ENCODE measurements at regions not wholly inside any gene's neighbourhood (a gene's known extent, or its start where the extent isn't known, plus 50 kb on each side); places are given as distances from the start of the nearest gene placed in this dataset.
"Not testable (repeated sequence)": the region's sequence is repeated elsewhere in the genome, so short reads cannot be mapped to it uniquely, and the experiment has no call there.

DNA sequence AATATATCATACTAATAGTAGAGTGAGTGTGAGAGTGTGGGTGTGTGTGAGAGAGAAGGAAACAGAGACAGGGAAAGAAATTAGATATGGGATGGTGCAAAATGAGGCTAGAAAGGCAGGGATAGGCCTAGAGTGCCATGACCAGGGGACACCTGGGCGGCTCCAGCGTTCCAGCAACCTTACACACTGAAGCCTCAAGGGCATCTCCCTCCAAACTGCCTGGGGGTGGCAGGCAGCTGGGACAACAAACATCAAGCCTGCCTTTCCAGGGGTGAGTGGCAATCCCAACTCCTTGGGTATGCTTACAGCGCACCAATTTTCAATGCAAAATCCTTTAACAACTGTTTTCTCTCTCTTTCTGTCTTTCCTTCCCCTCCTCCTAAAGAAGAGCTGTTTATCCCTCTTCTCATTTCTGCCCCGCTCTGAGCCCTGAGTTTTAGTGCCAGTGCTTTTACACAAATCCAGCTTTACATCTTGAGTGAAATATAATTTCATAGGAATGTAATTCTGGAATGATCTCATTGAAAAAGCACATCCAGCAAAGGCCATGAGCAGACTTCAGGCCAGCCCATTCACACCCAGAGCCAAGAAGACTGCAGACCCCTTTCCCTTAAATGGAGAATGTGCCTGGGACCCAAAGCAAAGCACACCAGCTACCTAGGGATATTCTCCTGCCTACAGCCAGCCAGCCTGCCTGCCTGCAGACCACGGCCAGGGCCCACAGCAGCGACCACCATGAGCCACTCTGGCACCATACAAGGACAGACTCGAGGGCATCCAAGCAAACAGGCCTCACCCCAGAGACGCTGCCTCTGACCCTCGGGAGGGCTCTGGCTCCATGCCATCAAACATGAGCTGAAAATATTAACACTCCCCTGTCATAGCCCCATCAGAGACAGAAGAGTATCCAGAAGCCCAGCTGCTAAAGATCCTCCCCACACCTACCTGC, 90.3 kb downstream of the RPL27A start:
- DNase-seq, result no peak

DNA sequence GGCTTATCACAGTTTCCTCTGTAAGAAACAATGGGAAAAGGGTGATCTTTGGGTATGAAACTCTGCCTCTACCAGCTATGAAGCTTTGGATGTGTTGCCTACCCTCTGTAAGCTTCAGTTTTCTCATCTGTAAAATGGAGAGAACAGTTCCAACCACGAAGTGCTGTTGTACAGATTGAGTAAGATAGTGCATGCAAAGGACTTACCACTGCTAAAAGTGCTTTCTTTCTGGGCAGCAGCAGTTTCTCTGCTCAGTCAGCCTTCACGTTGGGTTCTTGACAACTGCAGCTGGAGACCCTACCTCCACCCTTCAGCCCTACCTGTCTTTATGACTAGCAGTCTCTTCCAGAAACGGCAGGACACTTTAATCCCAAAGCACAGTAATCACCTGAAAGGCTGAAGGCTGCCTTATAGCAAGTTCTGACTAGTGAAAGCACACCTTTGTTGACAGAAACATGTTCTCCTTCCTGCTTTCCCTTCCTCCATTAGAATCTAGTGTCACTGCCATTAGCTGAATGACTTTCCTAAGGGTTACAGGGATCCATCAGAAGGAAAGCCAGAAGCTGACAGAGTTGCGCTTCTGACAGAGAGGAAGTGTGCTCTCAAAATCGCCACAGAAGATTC, 91.4 kb downstream of the RPL27A start:
- no peak for DNase-seq

DNA sequence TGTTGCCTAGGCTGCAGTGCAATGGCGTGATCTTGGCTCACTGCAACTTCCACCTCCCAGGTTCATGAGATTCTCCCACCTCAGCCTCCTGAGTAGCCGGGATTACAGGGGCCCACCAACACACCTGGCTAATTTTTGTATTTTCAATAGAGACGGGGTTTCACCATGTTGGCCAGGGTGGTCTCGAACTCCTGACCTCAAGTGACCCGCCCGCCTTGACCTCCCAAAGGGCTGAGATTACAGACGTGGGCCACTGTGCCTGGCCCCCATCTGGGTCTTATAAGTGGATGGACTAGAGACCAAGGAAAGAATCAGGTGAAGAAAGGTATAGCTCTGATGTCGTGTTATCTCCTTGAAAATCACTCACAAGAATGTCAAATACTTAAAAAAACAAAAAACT, 92.3 kb downstream of the RPL27A start:
- DNase-seq, result not testable (repeated sequence)

DNA sequence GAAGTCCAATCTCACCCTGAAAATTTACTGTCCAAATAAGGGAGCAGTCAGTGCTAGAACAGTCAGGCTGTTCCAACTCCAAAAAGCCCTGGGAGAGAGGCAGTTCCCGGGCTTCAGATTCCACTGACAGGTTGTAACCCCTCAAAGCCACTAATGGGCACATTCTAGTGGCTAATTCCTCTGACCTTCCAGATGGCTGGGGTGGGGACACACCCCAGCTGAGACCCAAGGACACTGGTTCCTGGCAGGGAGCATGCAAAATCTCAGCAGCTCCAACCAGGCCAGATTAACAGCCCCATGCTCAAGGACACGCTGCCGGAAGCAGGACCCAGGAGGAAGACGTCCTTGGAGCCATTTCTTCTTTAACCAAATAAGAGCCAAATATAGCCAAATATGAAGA, 92.7 kb downstream of the RPL27A start:
- no peak for DNase-seq

DNA sequence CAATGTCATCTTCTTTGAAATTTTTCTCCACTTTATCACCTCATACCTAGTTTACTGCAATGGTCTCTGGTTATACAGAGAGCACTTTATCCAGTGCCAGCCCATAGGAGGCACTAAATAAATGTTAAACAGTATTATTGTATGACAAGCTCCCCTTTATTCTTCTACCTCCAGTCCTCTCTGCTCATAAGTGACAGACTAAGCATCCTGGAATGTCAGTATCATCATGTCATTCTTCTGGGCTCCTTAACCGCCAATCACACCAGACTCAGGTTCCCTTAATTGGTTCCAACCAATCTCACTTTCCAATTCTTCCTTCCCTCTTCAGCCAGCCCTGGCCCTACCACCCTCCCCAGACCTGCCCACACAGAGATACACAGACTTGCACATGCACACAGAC, 93.1 kb downstream of the RPL27A start:
- DNase-seq, result no peak

DNA sequence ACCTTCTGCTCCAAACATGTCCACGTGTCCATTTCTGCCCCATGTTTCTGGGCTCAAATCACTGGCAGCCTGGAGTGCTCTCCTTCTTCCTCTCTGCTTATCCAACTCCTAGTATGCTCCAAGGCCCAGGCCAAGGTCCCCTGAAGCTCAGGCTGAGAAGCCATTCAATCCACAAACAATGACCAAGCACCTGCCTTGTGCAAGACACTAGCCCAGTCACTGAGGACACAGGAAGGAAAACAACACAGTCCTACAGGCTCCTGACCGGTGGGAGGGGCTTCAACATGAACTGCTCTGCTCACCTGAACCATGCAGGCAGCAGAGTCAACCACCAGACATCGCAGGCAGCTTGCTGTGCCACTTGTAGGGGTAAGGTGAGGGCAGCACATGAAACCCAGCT, 93.6 kb downstream of the RPL27A start:
- DNase-seq, result no peak

DNA sequence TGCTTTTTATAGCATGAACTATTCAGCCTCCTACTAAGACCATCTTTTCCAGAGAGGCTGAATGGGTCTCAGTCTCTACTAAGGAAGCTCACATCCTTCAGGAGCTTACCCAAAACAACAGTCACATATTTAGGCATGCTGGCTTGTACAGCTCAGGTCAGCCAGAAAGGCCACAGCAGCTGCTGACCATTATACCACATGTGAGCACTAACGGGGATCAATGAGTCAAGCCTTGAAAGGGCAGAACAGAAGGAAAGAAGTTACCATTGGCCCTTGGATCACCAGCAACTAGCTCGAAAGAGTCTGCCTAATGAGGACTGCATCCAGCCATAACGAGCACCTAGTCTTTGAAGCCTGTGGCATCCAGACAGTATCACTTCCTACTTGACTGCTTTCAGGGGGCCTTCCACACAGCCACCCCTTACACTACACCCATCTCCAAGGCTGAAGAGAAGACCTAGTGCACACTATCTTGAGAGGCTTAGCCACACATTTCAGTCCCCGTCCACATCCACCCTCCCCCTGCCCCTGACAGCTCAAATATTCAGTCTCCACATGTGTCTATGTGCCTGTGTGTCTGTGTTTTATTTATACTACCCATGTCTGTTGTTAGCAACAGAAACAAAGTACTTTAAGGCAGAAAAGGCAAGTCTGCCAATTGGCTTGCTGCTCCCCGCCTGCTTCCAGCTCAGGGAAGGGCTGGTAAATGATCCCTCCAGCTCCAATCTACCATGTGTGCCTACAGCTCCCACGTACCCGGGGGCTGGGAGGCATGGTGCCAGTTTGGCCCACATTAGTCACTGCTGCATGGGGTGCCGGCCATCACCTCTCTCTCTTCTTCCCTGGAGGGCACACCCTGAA, 95.5 kb downstream of the RPL27A start:
- peak; percentile 90 for DNase-seq

DNA sequence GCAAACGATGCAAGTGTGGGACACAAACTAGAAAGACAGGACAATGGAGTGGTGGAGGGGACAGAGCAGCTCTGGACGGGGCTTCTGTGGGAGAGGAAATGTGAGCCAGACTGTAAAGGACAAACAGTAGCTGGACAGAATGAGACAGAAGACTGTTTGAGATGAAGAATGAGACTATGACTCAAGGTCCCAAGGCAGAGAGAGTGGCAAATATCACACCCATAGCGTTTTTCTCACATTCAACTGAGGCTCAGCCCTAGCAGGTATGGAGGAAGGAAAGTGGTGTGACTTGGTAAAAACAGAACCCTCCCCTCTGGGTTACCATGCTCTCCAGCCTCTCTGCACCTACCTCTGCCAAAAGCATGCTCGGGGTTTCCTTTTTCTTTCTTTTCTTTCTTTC, 96.5 kb downstream of the RPL27A start:
- no peak for DNase-seq

DNA sequence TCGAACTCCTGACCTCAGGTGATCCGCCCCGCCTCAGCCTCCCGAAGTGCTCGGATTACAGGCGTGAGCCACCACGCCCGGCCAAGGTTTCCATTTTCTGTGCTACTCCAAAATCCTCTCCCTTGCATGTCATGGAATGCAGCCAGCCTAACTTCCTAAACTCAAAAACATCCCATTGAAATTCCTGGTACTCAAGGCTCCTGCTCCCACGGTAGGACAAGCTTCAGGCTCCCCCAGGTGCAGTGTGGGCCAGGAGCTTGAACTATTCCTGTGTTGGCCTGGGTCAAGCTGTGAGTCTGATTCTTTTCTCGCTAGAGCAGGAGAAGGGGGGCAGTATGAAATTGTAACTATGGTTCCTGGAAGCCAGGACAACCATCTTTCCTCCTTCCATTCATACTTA, 97.1 kb downstream of the RPL27A start:
- no peak for DNase-seq

- DNase-seq, result no peak
These were observed 102.4 kb downstream of the RPL27A start for GRCh38 chr11:8784954-8785353.

DNA sequence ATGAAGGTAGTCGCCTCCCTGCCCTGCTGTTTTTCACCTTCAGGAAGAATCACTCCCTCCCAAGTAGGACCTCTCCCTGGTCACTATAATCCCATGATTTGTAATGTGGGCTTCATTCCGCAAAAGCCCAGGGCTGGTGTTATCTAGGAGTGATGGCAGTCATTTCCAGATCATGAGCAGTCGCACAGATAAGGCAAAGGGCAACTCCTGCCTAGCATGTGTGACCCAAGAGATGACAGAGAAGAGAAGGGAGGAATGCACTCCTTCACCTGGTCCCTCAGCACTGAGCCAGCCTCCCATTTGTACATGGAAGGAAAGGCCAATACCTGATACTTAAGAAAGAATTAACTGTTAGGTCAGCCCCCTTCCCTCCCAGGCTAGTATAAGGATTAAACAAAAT, 102.9 kb downstream of the RPL27A start:
- DNase-seq, result no peak

- no peak for DNase-seq
These were observed 103.4 kb downstream of the RPL27A start for GRCh38 chr11:8785998-8786397.

DNA sequence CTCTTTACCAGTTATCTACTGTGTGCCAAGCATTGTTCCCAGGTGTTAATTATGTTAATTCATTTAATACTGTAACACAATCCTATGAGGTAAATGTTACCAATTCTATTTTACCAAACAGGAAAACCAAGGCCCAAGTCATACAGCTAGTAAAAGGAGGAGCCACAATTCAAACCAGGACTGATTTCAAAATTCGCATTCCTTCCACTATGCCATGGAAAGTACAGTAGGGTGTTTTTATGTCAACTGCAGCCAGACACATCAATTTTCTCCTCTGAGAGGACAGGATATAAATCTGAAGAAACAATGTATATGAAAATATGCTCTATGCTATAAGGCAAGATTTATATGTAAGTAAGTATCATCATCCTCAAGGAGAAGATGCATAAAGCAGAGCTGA, 104.3 kb downstream of the RPL27A start:
- DNase-seq, result no peak

GRCh38 chr11:8787372-8787771, 104.8 kb downstream of the RPL27A start:
- no peak for DNase-seq

- DNase-seq, result no peak
These were observed 106.0 kb downstream of the RPL27A start for GRCh38 chr11:8788616-8789015.

GRCh38 chr11:8789864-8790263, 107.3 kb downstream of the RPL27A start:
- DNase-seq, result no peak

- DNase-seq, result no peak
These were observed 108.4 kb downstream of the RPL27A start for GRCh38 chr11:8790968-8791367.

DNA sequence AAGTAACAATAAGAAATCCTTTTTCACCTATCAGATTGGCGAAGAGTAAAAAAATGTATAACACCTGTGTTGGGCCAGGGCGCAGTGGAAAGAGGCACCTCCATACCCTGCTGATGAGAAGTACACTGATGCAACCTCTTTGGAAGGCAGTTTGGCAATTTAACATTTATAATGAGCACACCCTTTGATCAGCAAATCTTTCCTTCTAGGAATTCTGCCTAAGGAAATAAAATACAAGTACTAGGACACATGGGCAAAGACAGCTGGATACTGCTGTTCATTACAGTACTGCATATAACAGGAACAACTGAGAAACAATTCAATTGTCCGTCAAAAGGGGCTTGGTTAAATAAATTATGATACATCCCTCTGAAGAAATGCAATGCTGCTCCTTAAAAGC, 110.1 kb downstream of the RPL27A start:
- DNase-seq, result no peak

DNA sequence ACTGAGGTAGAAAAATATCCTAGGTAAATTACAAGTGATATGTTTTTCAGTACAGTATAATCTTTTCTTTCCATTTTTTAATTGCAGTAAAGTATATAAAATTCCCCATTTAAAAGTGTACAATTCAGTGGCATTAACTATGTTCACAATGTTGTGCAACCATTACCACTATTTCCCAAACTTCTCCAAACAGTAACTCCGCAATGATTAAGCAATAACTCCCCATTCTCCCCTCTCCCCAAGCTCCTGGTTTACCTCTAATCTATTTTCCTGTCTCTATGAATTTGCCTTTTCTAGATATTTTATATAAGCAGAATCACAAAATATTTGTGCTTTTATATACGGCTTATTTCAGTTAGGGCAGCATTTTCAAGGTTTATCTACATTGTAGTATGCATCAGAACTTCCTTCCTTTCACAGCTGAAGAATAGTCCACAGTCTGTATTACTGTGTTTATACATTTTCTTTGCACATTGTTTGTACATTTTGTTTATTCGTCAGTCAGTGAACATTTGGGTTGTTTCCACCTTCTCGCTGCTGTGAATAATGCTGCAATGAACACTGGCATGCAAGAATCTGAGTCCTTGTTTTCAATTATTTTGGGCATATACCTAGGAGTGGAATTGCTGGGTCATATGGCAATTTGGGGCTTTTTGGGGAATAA, 110.7 kb downstream of the RPL27A start:
- DNase-seq, result no peak

- no peak for DNase-seq
These were observed 111.5 kb downstream of the RPL27A start for GRCh38 chr11:8794126-8794525.

DNA sequence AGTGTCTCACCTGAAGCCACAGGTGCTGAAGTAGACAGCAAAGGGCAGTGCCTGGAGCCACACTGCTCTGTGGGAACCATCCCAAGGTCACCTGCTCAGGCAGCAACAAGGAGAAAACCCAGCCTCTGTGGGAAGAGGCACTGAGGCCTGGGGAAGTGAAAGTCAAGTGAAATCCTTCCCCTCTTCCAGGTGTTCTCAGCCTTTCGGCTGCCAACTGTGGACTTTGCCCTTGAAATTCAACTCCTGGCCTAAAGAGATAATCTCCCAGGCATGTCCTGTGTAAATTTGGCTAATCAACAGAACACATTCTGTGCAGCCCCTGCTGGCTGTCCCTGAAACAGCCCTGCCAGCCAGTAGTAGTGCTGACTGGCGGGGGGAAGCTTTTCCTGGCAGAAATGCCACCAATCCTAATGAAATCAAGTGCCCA, 112.1 kb downstream of the RPL27A start:
- DNase-seq, result no peak

DNA sequence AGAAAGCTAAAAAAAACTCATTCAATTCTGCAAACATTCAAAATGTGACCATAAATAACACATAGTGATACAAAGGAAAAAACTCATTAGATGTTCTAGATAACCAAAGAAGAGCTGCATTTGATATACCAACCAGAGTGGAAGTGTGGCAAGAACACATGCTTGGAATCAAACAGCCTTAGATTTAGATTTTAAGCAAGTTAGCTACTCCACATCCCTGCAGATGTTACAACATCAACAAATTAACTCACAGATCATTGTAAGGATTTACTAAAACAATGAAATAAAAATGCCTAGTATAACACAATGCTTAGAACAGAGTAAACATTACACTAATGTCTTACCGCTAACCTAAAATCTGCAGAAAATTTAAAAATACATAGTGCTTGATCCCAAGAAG, 114.0 kb upstream of the AKIP1 start:
- DNase-seq, result no peak

- no peak for DNase-seq
These were observed 111.7 kb upstream of the AKIP1 start for GRCh38 chr11:8799273-8799672.
